SK-N-SH treated with all-trans-retinoic acid at 6 μM for 48 hours (cell line): ENCODE measurements at regions not wholly inside any gene's neighbourhood (a gene's known extent, or its start where the extent isn't known, plus 50 kb on each side); places are given as distances from the start of the nearest gene placed in this dataset.

Source experiments
- TOX ChIP-seq: fragments of 250-450 bp; sonication (Bioruptor Pico); IDR thresholded peaks from 2 replicates; pipeline ENCODE4 v1.8.0; 2021; ENCODE audit warnings: mild to moderate bottlenecking, moderate library complexity, borderline replicate concordance
- ZFP3 ChIP-seq: fragments of 250-450 bp; sonication (Bioruptor Pico); IDR thresholded peaks from 2 replicates; pipeline ENCODE4 v1.5.0; 2020; ENCODE audit warnings: mild to moderate bottlenecking, moderate library complexity
- TF ChIP-seq, protein P1 (sequence below): fragments of 250-450 bp; sonication (Bioruptor Pico); IDR thresholded peaks from 2 replicates; pipeline ENCODE4 v1.5.1; 2021; ENCODE audit warnings: mild to moderate bottlenecking, moderate library complexity
- TF ChIP-seq, protein P2 (sequence below): fragments of 250-450 bp; sonication (Bioruptor Pico); IDR thresholded peaks from 2 replicates; pipeline ENCODE4 v1.8.0; 2021; ENCODE audit warnings: low read depth, mild to moderate bottlenecking, moderate library complexity, borderline replicate concordance

DNA sequence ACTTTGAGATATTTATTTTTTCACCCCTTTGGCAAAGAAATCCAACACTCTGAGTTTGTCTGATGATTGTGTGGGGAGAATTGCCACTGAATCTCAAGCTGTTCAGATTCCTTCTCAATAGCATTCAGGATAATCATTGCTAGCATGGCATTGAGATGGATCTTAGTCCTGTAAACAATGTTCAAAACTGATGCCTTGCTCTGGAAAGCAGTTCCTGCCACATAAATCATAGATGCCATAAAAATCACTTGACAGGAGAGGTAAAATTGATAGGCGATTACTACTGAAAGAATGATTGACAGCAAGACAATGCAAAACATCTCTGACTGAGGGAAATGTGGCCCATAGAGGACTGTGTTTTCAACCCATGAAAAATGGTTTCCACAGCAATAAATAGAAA, 915.6 kb downstream of the TRHDE start:
- no peak for TF ChIP-seq ZFP3 (CRISPR knock-in tag)
- TF ChIP-seq TOX = no peak
- TF ChIP-seq, protein P1, sequence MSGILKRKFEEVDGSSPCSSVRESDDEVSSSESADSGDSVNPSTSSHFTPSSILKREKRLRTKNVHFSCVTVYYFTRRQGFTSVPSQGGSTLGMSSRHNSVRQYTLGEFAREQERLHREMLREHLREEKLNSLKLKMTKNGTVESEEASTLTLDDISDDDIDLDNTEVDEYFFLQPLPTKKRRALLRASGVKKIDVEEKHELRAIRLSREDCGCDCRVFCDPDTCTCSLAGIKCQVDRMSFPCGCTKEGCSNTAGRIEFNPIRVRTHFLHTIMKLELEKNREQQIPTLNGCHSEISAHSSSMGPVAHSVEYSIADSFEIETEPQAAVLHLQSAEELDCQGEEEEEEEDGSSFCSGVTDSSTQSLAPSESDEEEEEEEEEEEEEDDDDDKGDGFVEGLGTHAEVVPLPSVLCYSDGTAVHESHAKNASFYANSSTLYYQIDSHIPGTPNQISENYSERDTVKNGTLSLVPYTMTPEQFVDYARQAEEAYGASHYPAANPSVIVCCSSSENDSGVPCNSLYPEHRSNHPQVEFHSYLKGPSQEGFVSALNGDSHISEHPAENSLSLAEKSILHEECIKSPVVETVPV = no peak
- TF ChIP-seq, protein P2, sequence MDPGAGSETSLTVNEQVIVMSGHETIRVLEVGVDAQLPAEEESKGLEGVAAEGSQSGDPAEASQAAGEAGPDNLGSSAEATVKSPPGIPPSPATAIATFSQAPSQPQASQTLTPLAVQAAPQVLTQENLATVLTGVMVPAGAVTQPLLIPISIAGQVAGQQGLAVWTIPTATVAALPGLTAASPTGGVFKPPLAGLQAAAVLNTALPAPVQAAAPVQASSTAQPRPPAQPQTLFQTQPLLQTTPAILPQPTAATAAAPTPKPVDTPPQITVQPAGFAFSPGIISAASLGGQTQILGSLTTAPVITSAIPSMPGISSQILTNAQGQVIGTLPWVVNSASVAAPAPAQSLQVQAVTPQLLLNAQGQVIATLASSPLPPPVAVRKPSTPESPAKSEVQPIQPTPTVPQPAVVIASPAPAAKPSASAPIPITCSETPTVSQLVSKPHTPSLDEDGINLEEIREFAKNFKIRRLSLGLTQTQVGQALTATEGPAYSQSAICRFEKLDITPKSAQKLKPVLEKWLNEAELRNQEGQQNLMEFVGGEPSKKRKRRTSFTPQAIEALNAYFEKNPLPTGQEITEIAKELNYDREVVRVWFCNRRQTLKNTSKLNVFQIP (CRISPR knock-in tag) = no peak
